ENCODE measurements at regions not wholly inside any gene's neighbourhood (a gene's known extent, or its start where the extent isn't known, plus 50 kb on each side); places are given as distances from the start of the nearest gene placed in this dataset.

DNA sequence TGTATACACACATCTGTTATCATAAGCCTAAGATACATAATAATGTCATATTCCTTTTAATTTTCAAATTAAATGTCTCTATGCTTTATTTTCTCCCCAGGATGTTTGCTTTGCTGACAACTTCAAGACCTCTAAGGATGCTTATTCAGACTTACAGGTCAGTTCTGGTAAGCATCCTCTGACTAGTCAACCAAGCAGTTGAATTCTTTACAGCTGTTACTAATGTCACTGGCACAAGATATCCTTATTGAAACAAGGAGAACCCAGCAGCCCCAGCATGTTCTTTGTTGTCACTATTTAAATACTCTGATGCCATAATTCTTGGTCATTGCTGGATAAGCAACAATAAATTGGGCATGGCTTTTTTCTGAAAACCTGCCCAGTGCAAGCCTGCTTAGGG lies 232.3 kb upstream of the PMFBP1 start:
- TF ChIP-seq, protein P1, sequence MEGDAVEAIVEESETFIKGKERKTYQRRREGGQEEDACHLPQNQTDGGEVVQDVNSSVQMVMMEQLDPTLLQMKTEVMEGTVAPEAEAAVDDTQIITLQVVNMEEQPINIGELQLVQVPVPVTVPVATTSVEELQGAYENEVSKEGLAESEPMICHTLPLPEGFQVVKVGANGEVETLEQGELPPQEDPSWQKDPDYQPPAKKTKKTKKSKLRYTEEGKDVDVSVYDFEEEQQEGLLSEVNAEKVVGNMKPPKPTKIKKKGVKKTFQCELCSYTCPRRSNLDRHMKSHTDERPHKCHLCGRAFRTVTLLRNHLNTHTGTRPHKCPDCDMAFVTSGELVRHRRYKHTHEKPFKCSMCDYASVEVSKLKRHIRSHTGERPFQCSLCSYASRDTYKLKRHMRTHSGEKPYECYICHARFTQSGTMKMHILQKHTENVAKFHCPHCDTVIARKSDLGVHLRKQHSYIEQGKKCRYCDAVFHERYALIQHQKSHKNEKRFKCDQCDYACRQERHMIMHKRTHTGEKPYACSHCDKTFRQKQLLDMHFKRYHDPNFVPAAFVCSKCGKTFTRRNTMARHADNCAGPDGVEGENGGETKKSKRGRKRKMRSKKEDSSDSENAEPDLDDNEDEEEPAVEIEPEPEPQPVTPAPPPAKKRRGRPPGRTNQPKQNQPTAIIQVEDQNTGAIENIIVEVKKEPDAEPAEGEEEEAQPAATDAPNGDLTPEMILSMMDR (IDR thresholded peaks at IDR 0.05; ENCODE audit: low read depth, low read length): no peak
- peak in 1 of 2 donors; percentile 64 for DNase-seq (ENCODE audit: low read depth in 2 of 2)
- no peak overlapping the region for H3K4me3 ChIP-seq (replicated peaks in 1 of 2; ENCODE audit: low read depth in 2 of 2, low read length in 2 of 2)

DNA sequence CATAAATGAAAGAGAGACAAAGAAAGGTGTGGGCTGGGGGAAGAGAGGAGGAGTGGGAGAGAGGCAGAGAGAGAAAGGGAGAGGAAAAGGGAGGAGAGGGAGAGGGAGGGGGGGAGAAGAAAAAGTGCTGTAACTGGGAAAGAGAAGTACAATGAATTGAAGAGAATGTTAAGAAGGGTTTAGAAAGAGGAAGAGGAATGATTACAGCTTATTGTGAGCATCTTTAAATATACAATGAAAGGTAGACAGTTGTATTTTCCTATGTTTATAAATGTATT lies 229.1 kb upstream of the PMFBP1 start:
- no peak for DNase-seq (ENCODE audit: low read depth in 2 of 2)
- no peak overlapping the region for H3K4me3 ChIP-seq (replicated peaks in 1 of 2; ENCODE audit: low read depth in 2 of 2, low read length in 2 of 2)
- TF ChIP-seq, protein P1 (IDR thresholded peaks at IDR 0.05; ENCODE audit: low read depth, low read length): no peak

DNA sequence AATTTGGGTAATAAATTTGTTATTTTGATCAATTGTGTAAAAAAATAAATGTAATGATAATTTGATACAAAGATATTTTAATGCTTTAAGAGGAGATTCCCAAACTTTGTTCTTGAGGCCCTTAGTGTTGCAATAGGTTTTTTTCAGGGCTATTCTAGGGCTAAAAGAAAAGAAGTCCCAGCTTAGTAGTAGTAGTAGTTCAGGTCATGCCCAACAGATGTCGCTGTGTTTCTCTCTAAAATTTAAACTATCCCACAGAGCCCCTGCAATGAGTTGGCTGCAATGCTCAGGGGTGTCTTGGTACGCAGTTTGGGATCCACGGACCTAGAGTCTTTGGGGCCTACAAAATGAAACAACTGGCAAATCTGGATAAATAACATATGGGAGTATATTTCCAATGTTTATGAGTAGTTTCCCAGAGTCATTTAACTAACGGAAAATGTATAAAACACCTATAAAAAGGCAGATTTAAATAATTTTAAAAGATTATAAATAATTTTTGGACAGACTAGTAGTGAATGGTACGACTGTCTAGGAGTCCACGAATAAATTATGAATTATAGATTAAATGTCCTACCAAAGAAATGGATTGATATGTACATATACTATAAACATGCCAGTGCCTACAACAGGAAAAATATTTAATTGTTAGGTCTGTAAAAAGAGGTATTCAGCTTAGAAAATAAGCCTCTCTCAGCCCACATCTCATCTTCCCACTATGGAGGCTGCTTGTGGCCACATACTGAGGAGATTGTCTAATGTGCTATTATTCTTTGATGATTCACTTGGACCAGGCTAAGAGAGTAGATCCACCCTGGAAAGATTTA lies 228.5 kb upstream of the PMFBP1 start:
- peak; percentile 82 to 87 for DNase-seq (ENCODE audit: low read depth in 2 of 2)
- no peak overlapping the region for H3K4me3 ChIP-seq (replicated peaks in 1 of 2; ENCODE audit: low read depth in 2 of 2, low read length in 2 of 2)
- TF ChIP-seq, protein P1 (IDR thresholded peaks at IDR 0.05; ENCODE audit: low read depth, low read length): peak; percentile 73

DNA sequence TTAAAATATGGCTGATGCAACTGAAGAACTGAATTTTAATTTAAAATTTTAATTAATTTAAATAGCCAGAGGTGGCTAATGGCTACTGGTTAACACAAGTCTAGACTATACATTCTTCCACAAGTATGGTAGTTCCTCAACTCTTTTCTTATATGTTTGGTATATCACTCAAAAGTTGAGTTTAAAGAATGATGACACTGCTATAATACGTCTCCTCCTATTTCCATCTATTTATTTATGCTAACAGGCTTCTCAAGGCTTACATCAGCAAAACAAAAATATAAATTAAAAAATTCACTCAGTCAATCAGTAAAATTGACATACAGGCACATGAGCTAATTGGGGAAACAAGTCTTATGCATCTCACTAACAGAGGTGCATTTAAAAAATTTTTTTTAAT lies 227.9 kb upstream of the PMFBP1 start:
- no peak overlapping the region for H3K4me3 ChIP-seq (replicated peaks in 1 of 2; ENCODE audit: low read depth in 2 of 2, low read length in 2 of 2)
- no peak for DNase-seq (ENCODE audit: low read depth in 2 of 2)
- TF ChIP-seq, protein P1 (IDR thresholded peaks at IDR 0.05; ENCODE audit: low read depth, low read length): no peak

DNA sequence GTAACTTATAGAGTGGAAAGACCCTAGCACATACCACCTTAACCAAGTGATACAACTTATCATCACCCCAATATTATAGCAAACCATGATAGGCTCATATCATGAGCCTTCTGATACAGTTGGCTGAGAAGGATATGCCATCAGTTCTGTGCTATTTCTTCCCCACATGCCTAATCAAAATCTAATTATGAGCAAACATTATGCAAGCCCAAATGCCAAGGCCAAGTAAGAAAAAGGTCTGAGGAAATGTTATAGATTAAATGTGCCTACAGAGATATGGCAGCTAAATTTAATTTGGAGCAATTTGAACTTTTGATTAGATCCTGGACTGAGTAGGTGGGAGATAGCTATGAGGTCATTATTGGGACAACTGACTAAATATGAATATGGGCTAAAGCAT lies 225.9 kb upstream of the PMFBP1 start:
- TF ChIP-seq, protein P1 (IDR thresholded peaks at IDR 0.05; ENCODE audit: low read depth, low read length): no peak
- H3K4me3 ChIP-seq (replicated peaks in 1 of 2; ENCODE audit: low read depth in 2 of 2, low read length in 2 of 2): no peak overlapping the region
- DNase-seq (ENCODE audit: low read depth in 2 of 2): peak in 1 of 2 donors; percentile 22

DNA sequence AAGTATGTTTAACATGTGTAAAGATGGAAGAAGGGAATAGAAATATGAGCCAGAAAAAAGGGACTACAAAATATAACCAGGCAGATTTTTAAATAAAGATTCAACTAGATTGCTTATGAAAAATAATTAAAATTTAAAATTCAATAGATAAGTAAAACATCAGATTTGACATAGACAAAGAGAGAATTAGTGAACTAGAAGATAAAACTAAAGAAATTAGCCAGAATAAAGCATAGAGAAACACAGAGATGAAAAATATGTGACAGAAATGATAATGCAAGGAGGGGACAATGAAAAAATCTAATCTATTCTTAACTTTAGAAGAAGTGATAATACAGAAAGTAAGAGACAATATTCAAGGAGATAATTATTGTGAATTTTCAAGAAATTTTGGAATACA lies 222.6 kb upstream of the PMFBP1 start:
- TF ChIP-seq, protein P1 (IDR thresholded peaks at IDR 0.05; ENCODE audit: low read depth, low read length): no peak
- H3K4me3 ChIP-seq (replicated peaks in 1 of 2; ENCODE audit: low read depth in 2 of 2, low read length in 2 of 2): no peak overlapping the region
- DNase-seq (ENCODE audit: low read depth in 2 of 2): no peak

DNA sequence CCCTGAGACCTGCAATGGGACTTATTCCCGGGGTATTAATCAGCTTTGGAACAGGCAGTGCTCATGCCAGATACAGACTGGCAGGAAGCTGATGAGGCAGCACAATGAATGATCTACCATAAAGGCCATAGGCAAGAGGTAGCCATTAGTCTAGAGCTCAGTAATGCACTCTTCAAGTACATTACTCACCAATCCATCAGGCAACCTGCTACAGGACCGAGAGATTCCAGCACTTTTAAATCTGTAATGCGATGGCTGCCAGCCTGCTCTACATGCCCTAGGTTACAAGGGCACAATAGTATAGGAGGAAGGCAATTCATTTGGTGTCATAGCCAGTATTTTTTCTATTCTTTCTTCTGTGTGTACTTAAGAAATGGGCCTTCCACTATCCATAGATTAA lies 217.8 kb upstream of the PMFBP1 start:
- no peak for DNase-seq (ENCODE audit: low read depth in 2 of 2)
- TF ChIP-seq, protein P1 (IDR thresholded peaks at IDR 0.05; ENCODE audit: low read depth, low read length): no peak

More for the DNA sequence above, 217.8 kb upstream of the PMFBP1 start:
- H3K4me3 ChIP-seq (replicated peaks in 1 of 2; ENCODE audit: low read depth in 2 of 2, low read length in 2 of 2): no peak overlapping the region

All from cardiac fibroblast (primary cell).